GM23338 (cell line): ENCODE measurements at regions not wholly inside any gene's neighbourhood (a gene's known extent, or its start where the extent isn't known, plus 50 kb on each side); places are given as distances from the start of the nearest gene placed in this dataset.
A peak's percentile ranks its signal among the peaks of the same experiment; 100 is the strongest.

Experiments used
- ATAC-seq: fragments of 200-7000 bp; cut with Tn5 transposase; 3 replicates; pipeline ENCODE4 v1.9.1; 2020
- DNase-seq: peaks from one replicate; pipeline ENCODE4 v3.0.0-alpha.2; 2015; ENCODE audit warnings: low spot score
- H2AFZ ChIP-seq: fragments of 200-600 bp; sonication (generic); 2 replicates; pipeline ENCODE4 v1.8.0; 2016; ENCODE audit warnings: antibody characterized with exemption, mild to moderate bottlenecking, moderate library complexity
- H3F3A ChIP-seq: fragments of 200-600 bp; sonication (generic); replicated peaks from 2 replicates; pipeline ENCODE4 v1.8.0; 2017; ENCODE audit warnings: antibody characterized with exemption, mixed run types, low read depth
- H3K27ac ChIP-seq: fragments of 200-600 bp; sonication (generic); 2 replicates; pipeline ENCODE4 v1.6.1; 2016; ENCODE audit warnings: low read depth
- H3K27me3 ChIP-seq: fragments of 200-600 bp; sonication (generic); 2 replicates; pipeline ENCODE4 v1.8.0; 2016; ENCODE audit warnings: mild to moderate bottlenecking, mixed run types, moderate library complexity; ENCODE audit not compliant: insufficient read depth
- H3K36me3 ChIP-seq: fragments of 200-600 bp; sonication (generic); 2 replicates; pipeline ENCODE4 v1.8.0; 2016; ENCODE audit warnings: mild to moderate bottlenecking; ENCODE audit not compliant: insufficient read depth
- H3K4me1 ChIP-seq: fragments of 200-600 bp; sonication (generic); 2 replicates; pipeline ENCODE4 v1.8.0; 2016; ENCODE audit warnings: mild to moderate bottlenecking, moderate library complexity; ENCODE audit not compliant: insufficient read depth
- H3K4me2 ChIP-seq: fragments of 200-600 bp; sonication (generic); 2 replicates; pipeline ENCODE4 v1.7.1; 2017; ENCODE audit warnings: mixed run types
- H3K4me3 ChIP-seq: fragments of 200-600 bp; sonication (generic); 2 replicates; pipeline ENCODE4 v1.6.1; 2016; ENCODE audit warnings: mixed run types
- H3K79me2 ChIP-seq: fragments of 200-600 bp; sonication (generic); replicated peaks from 2 replicates; pipeline ENCODE4 v1.8.0; 2017; ENCODE audit warnings: mild to moderate bottlenecking; ENCODE audit not compliant: insufficient read depth
- H3K9me2 ChIP-seq: fragments of 200-600 bp; sonication (generic); 2 replicates; pipeline ENCODE4 v1.8.0; 2017; ENCODE audit not compliant: insufficient read depth
- H4K20me1 ChIP-seq: fragments of 200-600 bp; sonication (generic); replicated peaks from 2 replicates; pipeline ENCODE4 v1.8.0; 2017; ENCODE audit warnings: mild to moderate bottlenecking; ENCODE audit not compliant: insufficient read depth
- H3K27ac Mint-ChIP-seq: 2 replicates; pipeline ENCODE4 v1.8.0; 2020; ENCODE audit warnings: inconsistent platforms, mild to moderate bottlenecking, moderate library complexity, mixed read lengths
- H3K27me3 Mint-ChIP-seq: 3 replicates; pipeline ENCODE4 v1.8.0; 2022; ENCODE audit warnings: low read depth, mild to moderate bottlenecking, moderate library complexity, mixed read lengths, inconsistent platforms; ENCODE audit not compliant: insufficient read depth, poor library complexity
- H3K36me3 Mint-ChIP-seq: 3 replicates; pipeline ENCODE4 v1.8.0; 2021; ENCODE audit warnings: low read depth, mild to moderate bottlenecking, inconsistent platforms, moderate library complexity, mixed read lengths
- H3K4me1 Mint-ChIP-seq: 3 replicates; pipeline ENCODE4 v1.8.0; 2020; ENCODE audit warnings: mild to moderate bottlenecking, inconsistent platforms, mixed read lengths
- H3K4me3 Mint-ChIP-seq: 3 replicates; pipeline ENCODE4 v1.8.0; 2021; ENCODE audit warnings: moderate library complexity, mild to moderate bottlenecking, inconsistent platforms, mixed read lengths
- H3K9me3 Mint-ChIP-seq: 3 replicates; pipeline ENCODE4 v1.8.0; 2020; ENCODE audit warnings: moderate library complexity, mild to moderate bottlenecking, inconsistent platforms, mixed read lengths
- CREB1 ChIP-seq: fragments of 250-450 bp; sonication (Bioruptor Pico); IDR thresholded peaks from 2 replicates; pipeline ENCODE4 v1.5.0; 2020; ENCODE audit warnings: low read depth, mild to moderate bottlenecking, moderate library complexity
- CTCF ChIP-seq, 2 experiments: fragments of 200-600 bp in 1 of 2; sonication (generic) in 1 of 2; conservative IDR thresholded peaks; 2 replicates each; pipeline versions ENCODE4 v1.5.1 to v1.6.1; 2016 to 2017; ENCODE audit warnings: antibody characterized with exemption in 2 of 2, low read depth in 2 of 2, mild to moderate bottlenecking in 2 of 2, moderate library complexity in 1 of 2
- ETS1 ChIP-seq: IDR thresholded peaks from 2 replicates; pipeline ENCODE4 v1.6.1; 2016; ENCODE audit warnings: antibody characterized with exemption
- REST ChIP-seq: IDR thresholded peaks from one replicate; pipeline ENCODE4 v1.6.1; 2018; ENCODE audit warnings: antibody characterized with exemption; ENCODE audit not compliant: unreplicated experiment
- STAT1 ChIP-seq: IDR thresholded peaks from one replicate; pipeline ENCODE4 v1.6.1; 2016; ENCODE audit warnings: antibody characterized with exemption; ENCODE audit not compliant: unreplicated experiment
- ZNF114 ChIP-seq: fragments of 250-450 bp; sonication (Bioruptor Pico); IDR thresholded peaks from 2 replicates; pipeline ENCODE4 v1.5.0; 2020; ENCODE audit warnings: mild to moderate bottlenecking, moderate library complexity
- ZNF462 ChIP-seq: fragments of 250-450 bp; sonication (Bioruptor Pico); IDR thresholded peaks from 2 replicates; pipeline ENCODE4 v1.5.0; 2020; ENCODE audit warnings: mild to moderate bottlenecking, moderate library complexity

- TF ChIP-seq REST (no peak), ZNF114 (no peak), STAT1 (no peak), CREB1 (CRISPR knock-in tag) (no peak), ZNF462 (CRISPR knock-in tag) (no peak)
Observed at GRCh38 chr19:28334419-28334818, 878.5 kb downstream of the UQCRFS1 start (continued).

- no peaks in the 10 kb centered on the region for H3F3A ChIP-seq
- TF ChIP-seq REST (no peak), CREB1 (CRISPR knock-in tag) (no peak), CTCF (conservative IDR thresholded peaks at IDR 0.05; ENCODE audit: low read depth in 2 of 2) (peak in 1 of 2 experiments; percentile 14; a peak in 1 of 4 replicates), ETS1 (no peak)
- no peaks in the 10 kb centered on the region for H3K27me3 ChIP-seq
- Mint-ChIP-seq H3K4me3 (no peak overlapping the region), H3K36me3 (peaks cover 5% of the 10 kb centered on the region; the same call in 2 of the 3 replicates), H3K27me3 (peaks cover 3% of the 10 kb centered on the region), H3K27ac (no peak overlapping the region), H3K9me3 (peaks cover 19% of the 10 kb centered on the region), H3K4me1 (no peaks in the 10 kb centered on the region)
- no peaks in the 10 kb centered on the region for H4K20me1 ChIP-seq
- H2AFZ ChIP-seq, result no peak overlapping the region
- H3K36me3 ChIP-seq, result no peaks in the 10 kb centered on the region
- no peaks in the 10 kb centered on the region for H3K79me2 ChIP-seq
- DNase-seq (peak; percentile 20), ATAC-seq (peak; percentile 43; the same call in 2 of the 3 replicates)
- H3K27ac ChIP-seq, result no peak overlapping the region
- no peak overlapping the region for H3K4me2 ChIP-seq
- no peaks in the 10 kb centered on the region for H3K9me2 ChIP-seq
- H3K4me1 ChIP-seq, result no peaks in the 10 kb centered on the region
- no peak overlapping the region for H3K4me3 ChIP-seq
Observed at GRCh38 chr19:28333909-28334308, 879.0 kb downstream of the UQCRFS1 start.
